PC-9 (cell line): ENCODE measurements at regions not wholly inside any gene's neighbourhood (a gene's known extent, or its start where the extent isn't known, plus 50 kb on each side); places are given as distances from the start of the nearest gene placed in this dataset.

ENCODE experiments used
- BruUV-seq: library from RNA; stranded (reverse); fragments of 400-500 nt; replicated peaks from 2 replicates; lab custom pipeline; 2021; lab: Mats Ljungman, UMichigan
- CTCF ChIA-PET: fragments of 300-600 bp; sonication (Branson Sonifier 250); formaldehyde crosslinking; loops from one replicate; lab custom pipeline; 2022; ENCODE audit warnings: antibody characterized with exemption; lab: Charles Lee
- POLR2A ChIA-PET: fragments of 300-600 bp; sonication (Branson Sonifier 250); formaldehyde crosslinking; loops from one replicate; lab custom pipeline; 2022; ENCODE audit warnings: antibody characterized with exemption; ENCODE audit not compliant: unreplicated experiment; lab: Charles Lee
- DNase-seq, 2 experiments: peaks; one replicate each; pipeline versions ENCODE4 v3.0.0 to v3.0.0-alpha.2; 2015 to 2022; ENCODE audit warnings: mixed read lengths in 1 of 2
- H2AFZ ChIP-seq: fragments of 200-600 bp; sonication (generic); 2 replicates; pipeline ENCODE4 v1.8.1; 2017; ENCODE audit warnings: antibody characterized with exemption
- H3F3A ChIP-seq: fragments of 200-600 bp; sonication (generic); 2 replicates; pipeline ENCODE4 v1.8.1; 2017; ENCODE audit warnings: antibody characterized with exemption, mild to moderate bottlenecking, low read depth; ENCODE audit not compliant: insufficient read depth
- H3K27ac ChIP-seq: fragments of 200-600 bp; sonication (generic); 2 replicates; pipeline ENCODE4 v1.6.1; 2016; ENCODE audit warnings: mixed run types
- H3K27me3 ChIP-seq: fragments of 200-600 bp; sonication (generic); 2 replicates; pipeline ENCODE4 v1.6.1; 2016; ENCODE audit warnings: low read depth, mixed run types; ENCODE audit not compliant: insufficient read depth
- H3K36me3 ChIP-seq: fragments of 200-600 bp; sonication (generic); 2 replicates; pipeline ENCODE4 v1.6.1; 2016; ENCODE audit warnings: low read depth, mixed run types
- H3K4me1 ChIP-seq: fragments of 200-600 bp; sonication (generic); replicated peaks from 2 replicates; pipeline ENCODE4 v1.6.1; 2016; ENCODE audit warnings: mixed run types; ENCODE audit not compliant: insufficient read depth
- H3K4me2 ChIP-seq: fragments of 200-600 bp; sonication (generic); 2 replicates; pipeline ENCODE4 v1.6.1; 2017; ENCODE audit warnings: mixed run types
- H3K4me3 ChIP-seq: fragments of 200-600 bp; sonication (generic); 2 replicates; pipeline ENCODE4 v1.6.1; 2016; ENCODE audit warnings: mixed run types
- H3K79me2 ChIP-seq: fragments of 200-600 bp; sonication (generic); 2 replicates; pipeline ENCODE4 v1.6.1; 2017; ENCODE audit warnings: low read depth, mixed run types
- H3K9me2 ChIP-seq: fragments of 200-600 bp; sonication (generic); 2 replicates; pipeline ENCODE4 v1.8.1; 2017; ENCODE audit warnings: mild to moderate bottlenecking; ENCODE audit not compliant: insufficient read depth
- H3K9me3 ChIP-seq: fragments of 200-600 bp; sonication (generic); 2 replicates; pipeline ENCODE4 v1.8.1; 2016; ENCODE audit warnings: low read depth; ENCODE audit not compliant: insufficient read depth
- H4K20me1 ChIP-seq: fragments of 200-600 bp; sonication (generic); 2 replicates; pipeline ENCODE4 v1.8.1; 2017; ENCODE audit not compliant: insufficient read depth
- CTCF ChIP-seq: fragments of 200-600 bp; sonication (generic); conservative IDR thresholded peaks from 2 replicates; pipeline ENCODE4 v1.6.1; 2017; ENCODE audit warnings: mixed run types, antibody characterized with exemption, mild to moderate bottlenecking, moderate library complexity
- EZH2 ChIP-seq: fragments of 200-600 bp; sonication (generic); IDR thresholded peaks from 2 replicates; pipeline ENCODE4 v1.8.0; 2017; ENCODE audit warnings: antibody characterized with exemption, low read depth
- intact Hi-C: fragments of 100-400 bp; cut with micrococcal nuclease; formaldehyde crosslinking; loops from one replicate; pipeline ENCODE4 v1.10.0; 2022; ENCODE audit not compliant: unreplicated experiment

DNA sequence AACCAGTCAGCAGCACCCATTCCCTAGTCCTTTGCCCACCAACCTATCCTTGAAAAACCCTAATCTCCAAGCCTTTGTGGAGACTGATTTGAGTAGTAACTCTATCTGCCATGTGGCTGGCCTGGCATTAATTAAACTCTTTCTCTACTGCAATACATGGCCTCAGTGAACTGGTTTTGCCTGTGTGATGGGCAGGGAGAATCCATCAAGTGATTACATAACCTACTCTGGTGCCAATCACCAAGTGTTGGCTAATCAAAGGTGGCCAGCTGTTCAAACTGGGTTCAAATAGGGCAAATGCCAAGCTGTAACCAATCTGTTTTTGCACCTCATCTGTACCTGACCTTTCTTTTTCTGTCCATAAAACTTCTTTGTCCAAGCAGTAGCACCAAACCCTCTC lies 139.8 kb upstream of the XPO1 start:
- H3K27ac ChIP-seq = no peak overlapping the region
- DNase-seq = no peak

GRCh38 chr2:61677306-61677705 lies 139.2 kb upstream of the XPO1 start:
- CTCF ChIA-PET = no interaction called here
- no peak for DNase-seq
- Histone ChIP-seq H2AFZ (no peak overlapping the region), H3K4me3 (no peak overlapping the region), H3K27me3 (no peaks in the 10 kb centered on the region), H3K9me3 (peaks cover 10% of the 10 kb centered on the region), H3F3A (peaks cover under 1% of the 10 kb centered on the region; the same call in 1 of the 2 replicates), H3K9me2 (no peaks in the 10 kb centered on the region), H3K4me2 (no peak overlapping the region), H3K27ac (no peak overlapping the region), H4K20me1 (no peaks in the 10 kb centered on the region), H3K36me3 (no peaks in the 10 kb centered on the region), H3K79me2 (no peaks in the 10 kb centered on the region), H3K4me1 (peaks cover 4% of the 10 kb centered on the region)
- TF ChIP-seq CTCF (no peak), EZH2 (no peak)
- no TSS peak for BruUV-seq
- intact Hi-C loops = no loop called here
- POLR2A ChIA-PET = interaction anchor here (0.6 kb wide), 1 partner anchor 379 kb away, joined by 6 read pairs; no protein-coding TSS in a partner anchor

More for the DNA sequence above, 139.8 kb upstream of the XPO1 start:
- no peak overlapping the region for H3K4me2 ChIP-seq
- no peaks in the 10 kb centered on the region for H3K79me2 ChIP-seq
- TF ChIP-seq CTCF (no peak), EZH2 (no peak)
- CTCF ChIA-PET = no interaction called here
- H3K9me2 ChIP-seq = no peaks in the 10 kb centered on the region
- no peak overlapping the region for H3K4me3 ChIP-seq
- no peaks in the 10 kb centered on the region for H3F3A ChIP-seq
- H3K9me3 ChIP-seq = peaks cover 10% of the 10 kb centered on the region
- no peaks in the 10 kb centered on the region for H3K4me1 ChIP-seq
- H2AFZ ChIP-seq = no peak overlapping the region
- no peaks in the 10 kb centered on the region for H3K36me3 ChIP-seq
- H3K27me3 ChIP-seq = no peaks in the 10 kb centered on the region
- POLR2A ChIA-PET = no interaction called here
- intact Hi-C loops = no loop called here
- H4K20me1 ChIP-seq = no peaks in the 10 kb centered on the region
- BruUV-seq = no TSS peak

DNA sequence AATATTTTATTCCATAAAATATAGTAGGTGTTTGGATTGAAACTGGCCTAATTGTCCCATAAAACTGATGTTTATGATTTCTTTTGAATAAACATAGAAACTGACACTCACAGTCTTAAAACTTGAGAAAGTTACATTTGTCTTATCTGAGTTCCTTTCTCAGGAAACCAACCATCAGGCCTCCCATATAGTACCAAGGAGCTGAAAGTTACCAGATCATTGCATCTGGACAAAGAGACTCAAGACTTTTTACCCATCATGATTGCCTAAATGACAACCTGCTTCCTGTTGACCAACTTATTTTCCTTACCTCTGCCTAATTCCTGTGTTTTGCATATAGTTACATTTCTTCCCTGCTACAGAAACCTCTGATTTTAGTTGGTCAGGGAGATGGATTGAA lies 137.0 kb upstream of the XPO1 start:
- intact Hi-C loops = no loop called here
- peaks cover 22% of the 10 kb centered on the region for H3F3A ChIP-seq
- CTCF ChIA-PET = interaction anchor here (0.5 kb wide), 1 partner anchor 126 kb away, joined by 7 read pairs; no protein-coding TSS in a partner anchor
- H3K79me2 ChIP-seq = no peaks in the 10 kb centered on the region
- no peaks in the 10 kb centered on the region for H3K9me2 ChIP-seq
- H4K20me1 ChIP-seq = no peaks in the 10 kb centered on the region
- POLR2A ChIA-PET = no interaction called here
- no peaks in the 10 kb centered on the region for H3K36me3 ChIP-seq
- no peaks in the 10 kb centered on the region for H3K27me3 ChIP-seq
- BruUV-seq = no TSS peak
- no peak overlapping the region for H3K4me2 ChIP-seq
- peaks cover 10% of the 10 kb centered on the region for H3K9me3 ChIP-seq
- no peak overlapping the region for H2AFZ ChIP-seq
- peaks cover 24% of the 10 kb centered on the region for H3K4me1 ChIP-seq
- TF ChIP-seq CTCF (no peak), EZH2 (no peak)
- no peak overlapping the region for H3K4me3 ChIP-seq
- DNase-seq = no peak
- H3K27ac ChIP-seq = no peak overlapping the region
